Cardiac fibroblast (primary cell): ENCODE measurements at regions not wholly inside any gene's neighbourhood (a gene's known extent, or its start where the extent isn't known, plus 50 kb on each side); places are given as distances from the start of the nearest gene placed in this dataset.

Experiments
- DNase-seq, 2 donors: peaks; one replicate each; pipeline versions ENCODE4 v3.0.0 to v3.0.0-alpha.2; 2010; ENCODE audit warnings: low read depth in 2 of 2
- H3K4me3 ChIP-seq, 2 donors: replicated peaks in 1 of 2; 1 replicate in 1 of 2; 2 replicates in 1 of 2; pipeline ENCODE4 v1.5.1; 2011; ENCODE audit warnings: low read depth in 2 of 2, low read length in 2 of 2, mild to moderate bottlenecking in 2 of 2, moderate library complexity in 1 of 2
- CTCF ChIP-seq: IDR thresholded peaks from one replicate; pipeline ENCODE4 v1.5.1; 2011; ENCODE audit warnings: low read depth, mild to moderate bottlenecking, low read length, inconsistent platforms

GRCh38 chr2:18009891-18010290 is 131.4 kb downstream of the KCNS3 start:
- DNase-seq, result no peak
- H3K4me3 ChIP-seq, result no peak overlapping the region
- TF ChIP-seq CTCF, result no peak

GRCh38 chr2:18005411-18005810 is 126.9 kb downstream of the KCNS3 start:
- no peak for TF ChIP-seq CTCF
- H3K4me3 ChIP-seq, result no peak overlapping the region
- no peak for DNase-seq

- DNase-seq, result no peak
- H3K4me3 ChIP-seq, result no peak overlapping the region
- TF ChIP-seq CTCF, result no peak
Observed at GRCh38 chr2:18001671-18002070, 123.2 kb downstream of the KCNS3 start.

- DNase-seq, result no peak
- TF ChIP-seq CTCF, result no peak
Observed at GRCh38 chr2:17996978-17997377, 118.5 kb downstream of the KCNS3 start.

GRCh38 chr2:17995593-17995992 is 117.1 kb downstream of the KCNS3 start:
- no peak for DNase-seq
- no peak for TF ChIP-seq CTCF
- no peak overlapping the region for H3K4me3 ChIP-seq

More at GRCh38 chr2:17996978-17997377, 118.5 kb downstream of the KCNS3 start:
- no peak overlapping the region for H3K4me3 ChIP-seq
